Astrocyte (in vitro differentiated cells and primary cell): ENCODE measurements at regions not wholly inside any gene's neighbourhood (a gene's known extent, or its start where the extent isn't known, plus 50 kb on each side); places are given as distances from the start of the nearest gene placed in this dataset.

ENCODE experiments used
- DNase-seq: peaks from one replicate; pipeline ENCODE4 v3.0.0-alpha.2; 2010; ENCODE audit warnings: low read depth
- FAIRE-seq: peaks from 2 replicates; lab custom pipeline; 2011; peaks lifted over from hg19 to GRCh38; lab: Jason Lieb, UNC
- H2AFZ ChIP-seq: 2 replicates; pipeline ENCODE4 v1.6.0; 2012; ENCODE audit warnings: low read depth, low read length, inconsistent platforms
- H3K27ac ChIP-seq: 2 replicates; pipeline ENCODE4 v1.5.1; 2011; ENCODE audit warnings: low read depth, low read length, inconsistent platforms
- H3K27me3 ChIP-seq: 2 replicates; pipeline ENCODE4 v1.6.0; 2011; ENCODE audit warnings: low read length, inconsistent platforms; ENCODE audit not compliant: insufficient read depth
- H3K36me3 ChIP-seq: 2 replicates; pipeline ENCODE4 v1.5.1; 2011; ENCODE audit warnings: low read length, inconsistent platforms; ENCODE audit not compliant: insufficient read depth
- H3K4me1 ChIP-seq: 2 replicates; pipeline ENCODE4 v1.5.1; 2011; ENCODE audit warnings: low read length, inconsistent platforms; ENCODE audit not compliant: insufficient read depth
- H3K4me2 ChIP-seq: 2 replicates; pipeline ENCODE4 v1.6.0; 2012; ENCODE audit warnings: low read length, inconsistent platforms
- H3K4me3 ChIP-seq: 2 replicates; pipeline ENCODE4 v1.5.1; 2011; ENCODE audit warnings: low read depth, mild to moderate bottlenecking, low read length, inconsistent platforms; ENCODE audit not compliant: insufficient read depth
- H3K79me2 ChIP-seq: 2 replicates; pipeline ENCODE4 v1.6.0; 2012; ENCODE audit warnings: mild to moderate bottlenecking, low read length, inconsistent platforms; ENCODE audit not compliant: insufficient read depth
- H3K9ac ChIP-seq: 2 replicates; pipeline ENCODE4 v1.6.0; 2012; ENCODE audit warnings: mild to moderate bottlenecking, low read length, inconsistent platforms
- H3K9me3 ChIP-seq: 2 replicates; pipeline ENCODE4 v1.5.1; 2012; ENCODE audit warnings: low read depth, mild to moderate bottlenecking, low read length, inconsistent platforms; ENCODE audit not compliant: insufficient read depth
- H4K20me1 ChIP-seq: 2 replicates; pipeline ENCODE4 v1.6.0; 2012; ENCODE audit warnings: low read length, inconsistent platforms; ENCODE audit not compliant: insufficient read depth
- H3K27ac Mint-ChIP-seq: one replicate; pipeline ENCODE4 v1.8.0; 2021; ENCODE audit warnings: mild to moderate bottlenecking, mixed read lengths; ENCODE audit not compliant: unreplicated experiment
- H3K27me3 Mint-ChIP-seq: one replicate; pipeline ENCODE4 v1.8.0; 2021; ENCODE audit warnings: low read depth, mixed read lengths; ENCODE audit not compliant: unreplicated experiment
- H3K36me3 Mint-ChIP-seq: one replicate; pipeline ENCODE4 v1.8.0; 2021; ENCODE audit warnings: low read depth, mixed read lengths; ENCODE audit not compliant: unreplicated experiment
- H3K4me1 Mint-ChIP-seq: one replicate; pipeline ENCODE4 v1.8.0; 2021; ENCODE audit warnings: low read depth, mixed read lengths; ENCODE audit not compliant: unreplicated experiment
- H3K4me3 Mint-ChIP-seq: one replicate; pipeline ENCODE4 v1.8.0; 2021; ENCODE audit warnings: mild to moderate bottlenecking, moderate library complexity, mixed read lengths; ENCODE audit not compliant: unreplicated experiment
- H3K9me3 Mint-ChIP-seq: one replicate; pipeline ENCODE4 v1.8.0; 2021; ENCODE audit warnings: mild to moderate bottlenecking, mixed read lengths; ENCODE audit not compliant: unreplicated experiment
- EZH2 ChIP-seq: IDR thresholded peaks from 2 replicates; pipeline ENCODE4 v1.6.1; 2012; ENCODE audit warnings: mild to moderate bottlenecking, low read length, inconsistent platforms; ENCODE audit not compliant: insufficient read depth
- TF ChIP-seq, protein P1 (sequence below): IDR thresholded peaks from 2 replicates; pipeline ENCODE4 v1.5.1; 2011; ENCODE audit warnings: low read depth, mild to moderate bottlenecking, inconsistent platforms, low read length, moderate library complexity; ENCODE audit not compliant: insufficient read depth

DNA sequence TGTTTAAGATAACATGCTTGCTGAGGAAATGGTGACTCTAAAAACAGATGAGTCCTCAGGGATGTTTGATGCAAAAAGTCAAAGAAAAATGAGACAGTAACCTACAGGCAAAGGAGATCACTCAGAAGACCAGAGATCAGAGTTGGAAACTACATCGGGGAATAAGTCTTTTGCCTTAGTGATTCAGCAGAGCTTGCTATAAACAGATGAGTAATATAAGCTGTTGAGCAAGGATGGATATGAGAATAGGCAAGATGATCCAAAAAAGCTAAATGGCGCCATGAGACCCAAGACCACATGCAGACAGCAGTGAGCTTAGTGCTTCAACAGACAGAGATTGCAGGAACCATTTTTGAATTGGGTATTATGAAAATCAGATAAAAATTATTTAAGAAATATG lies 168.6 kb downstream of the POSTN start:
- Histone ChIP-seq H3K9ac (no peak overlapping the region), H3K4me2 (no peak overlapping the region), H3K27ac (no peak overlapping the region), H3K4me3 (no peak overlapping the region), H2AFZ (no peak overlapping the region), H3K4me1 (no peaks in the 10 kb centered on the region), H3K36me3 (no peaks in the 10 kb centered on the region), H4K20me1 (no peaks in the 10 kb centered on the region), H3K79me2 (no peaks in the 10 kb centered on the region), H3K9me3 (no peaks in the 10 kb centered on the region), H3K27me3 (no peaks in the 10 kb centered on the region)
- no peaks in the 10 kb centered on the region for H3K36me3 Mint-ChIP-seq
- H3K27me3 Mint-ChIP-seq, result no peaks in the 10 kb centered on the region
- H3K9me3 Mint-ChIP-seq, result peaks cover 3% of the 10 kb centered on the region
- no peak overlapping the region for H3K27ac Mint-ChIP-seq
- no peak for TF ChIP-seq EZH2
- TF ChIP-seq, protein P1, sequence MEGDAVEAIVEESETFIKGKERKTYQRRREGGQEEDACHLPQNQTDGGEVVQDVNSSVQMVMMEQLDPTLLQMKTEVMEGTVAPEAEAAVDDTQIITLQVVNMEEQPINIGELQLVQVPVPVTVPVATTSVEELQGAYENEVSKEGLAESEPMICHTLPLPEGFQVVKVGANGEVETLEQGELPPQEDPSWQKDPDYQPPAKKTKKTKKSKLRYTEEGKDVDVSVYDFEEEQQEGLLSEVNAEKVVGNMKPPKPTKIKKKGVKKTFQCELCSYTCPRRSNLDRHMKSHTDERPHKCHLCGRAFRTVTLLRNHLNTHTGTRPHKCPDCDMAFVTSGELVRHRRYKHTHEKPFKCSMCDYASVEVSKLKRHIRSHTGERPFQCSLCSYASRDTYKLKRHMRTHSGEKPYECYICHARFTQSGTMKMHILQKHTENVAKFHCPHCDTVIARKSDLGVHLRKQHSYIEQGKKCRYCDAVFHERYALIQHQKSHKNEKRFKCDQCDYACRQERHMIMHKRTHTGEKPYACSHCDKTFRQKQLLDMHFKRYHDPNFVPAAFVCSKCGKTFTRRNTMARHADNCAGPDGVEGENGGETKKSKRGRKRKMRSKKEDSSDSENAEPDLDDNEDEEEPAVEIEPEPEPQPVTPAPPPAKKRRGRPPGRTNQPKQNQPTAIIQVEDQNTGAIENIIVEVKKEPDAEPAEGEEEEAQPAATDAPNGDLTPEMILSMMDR, result no peak
- FAIRE-seq (no peak), DNase-seq (peak; percentile 82)
- no peak overlapping the region for H3K4me3 Mint-ChIP-seq
- H3K4me1 Mint-ChIP-seq, result no peaks in the 10 kb centered on the region

DNA sequence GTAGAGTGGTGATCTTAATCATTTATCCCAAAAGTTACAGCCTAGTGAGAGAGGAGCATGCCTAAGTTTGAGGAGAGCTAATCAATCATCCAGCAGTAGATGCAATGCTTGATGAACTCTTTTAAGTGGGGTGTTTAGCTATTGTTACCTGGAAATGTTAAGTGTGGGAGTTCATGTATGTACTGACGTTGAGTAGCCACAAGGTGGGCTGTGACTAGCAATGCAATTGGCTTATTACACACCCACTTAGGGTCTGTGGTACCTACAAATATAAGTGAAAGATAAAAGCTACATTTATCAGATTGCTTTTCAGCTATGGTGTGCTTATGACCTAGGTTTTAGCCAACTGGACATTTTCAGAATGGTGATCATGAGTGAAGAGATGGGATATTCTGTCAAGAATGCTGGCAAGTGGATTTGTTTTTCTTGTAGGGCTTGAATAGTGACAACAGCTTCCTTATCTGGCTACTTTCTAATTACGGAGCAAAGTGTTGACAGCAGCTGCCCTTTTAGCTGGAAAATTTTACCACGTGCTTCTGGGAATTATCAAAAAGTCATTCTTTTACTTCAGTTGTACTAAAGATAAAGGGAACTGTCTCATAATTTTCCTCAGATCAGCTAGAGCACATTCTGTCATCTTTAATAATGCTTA lies 170.6 kb downstream of the POSTN start:
- TF ChIP-seq, protein P1, result no peak
- no peak for TF ChIP-seq EZH2
- Histone ChIP-seq H3K27me3 (no peaks in the 10 kb centered on the region), H3K4me2 (no peak overlapping the region), H3K36me3 (no peaks in the 10 kb centered on the region), H3K9me3 (no peaks in the 10 kb centered on the region), H4K20me1 (no peaks in the 10 kb centered on the region), H3K4me3 (no peak overlapping the region), H3K27ac (no peak overlapping the region), H2AFZ (no peak overlapping the region), H3K79me2 (no peaks in the 10 kb centered on the region), H3K9ac (no peak overlapping the region), H3K4me1 (no peaks in the 10 kb centered on the region)
- no peak overlapping the region for H3K4me3 Mint-ChIP-seq
- peaks cover 4% of the 10 kb centered on the region for H3K9me3 Mint-ChIP-seq
- DNase-seq (no peak), FAIRE-seq (peak; percentile 17)
- H3K36me3 Mint-ChIP-seq, result no peaks in the 10 kb centered on the region
- no peaks in the 10 kb centered on the region for H3K27me3 Mint-ChIP-seq
- no peak overlapping the region for H3K27ac Mint-ChIP-seq
- H3K4me1 Mint-ChIP-seq, result no peaks in the 10 kb centered on the region

DNA sequence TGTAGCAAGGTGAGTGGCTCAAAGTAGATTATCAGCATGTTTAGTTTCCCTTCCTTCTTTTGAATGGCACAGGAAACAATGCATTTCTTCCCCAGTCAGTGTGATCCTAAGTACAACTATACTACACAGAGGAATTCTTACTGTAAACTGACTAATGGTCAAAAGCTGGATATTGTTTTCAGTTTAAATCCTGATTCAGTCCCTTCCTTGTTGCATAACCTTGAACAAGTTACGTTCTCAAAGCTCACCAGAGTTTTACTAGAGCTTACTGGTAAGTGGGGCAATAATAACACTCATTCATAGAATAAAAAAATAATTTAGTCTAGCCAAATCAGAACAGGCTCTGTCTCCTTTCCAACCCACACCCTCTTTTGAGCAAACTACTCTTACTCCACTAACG lies 180.1 kb downstream of the POSTN start:
- no peak overlapping the region for H3K27ac Mint-ChIP-seq
- H3K9me3 Mint-ChIP-seq, result peaks cover 1% of the 10 kb centered on the region
- Histone ChIP-seq H3K27ac (no peak overlapping the region), H3K4me2 (no peak overlapping the region), H3K4me3 (no peak overlapping the region), H3K9me3 (no peaks in the 10 kb centered on the region), H3K27me3 (no peaks in the 10 kb centered on the region), H3K36me3 (no peaks in the 10 kb centered on the region), H3K9ac (no peak overlapping the region), H3K4me1 (no peaks in the 10 kb centered on the region), H3K79me2 (no peaks in the 10 kb centered on the region), H4K20me1 (no peaks in the 10 kb centered on the region), H2AFZ (no peak overlapping the region)
- no peak for DNase-seq
- H3K4me3 Mint-ChIP-seq, result no peak overlapping the region
- TF ChIP-seq, protein P1, result no peak
- no peak for TF ChIP-seq EZH2
- peaks cover 5% of the 10 kb centered on the region for H3K4me1 Mint-ChIP-seq
- no peaks in the 10 kb centered on the region for H3K36me3 Mint-ChIP-seq
- H3K27me3 Mint-ChIP-seq, result no peaks in the 10 kb centered on the region
- peak; percentile 73 for FAIRE-seq
